ENCODE measurements at regions not wholly inside any gene's neighbourhood (a gene's known extent, or its start where the extent isn't known, plus 50 kb on each side); places are given as distances from the start of the nearest gene placed in this dataset.
A peak's percentile ranks its signal among the peaks of the same experiment; 100 is the strongest.

- DNase-seq (ENCODE audit: low read depth), result no peak
Observed at GRCh38 chr13:100860866-100861265, 186.3 kb upstream of the TMTC4 start.

DNA sequence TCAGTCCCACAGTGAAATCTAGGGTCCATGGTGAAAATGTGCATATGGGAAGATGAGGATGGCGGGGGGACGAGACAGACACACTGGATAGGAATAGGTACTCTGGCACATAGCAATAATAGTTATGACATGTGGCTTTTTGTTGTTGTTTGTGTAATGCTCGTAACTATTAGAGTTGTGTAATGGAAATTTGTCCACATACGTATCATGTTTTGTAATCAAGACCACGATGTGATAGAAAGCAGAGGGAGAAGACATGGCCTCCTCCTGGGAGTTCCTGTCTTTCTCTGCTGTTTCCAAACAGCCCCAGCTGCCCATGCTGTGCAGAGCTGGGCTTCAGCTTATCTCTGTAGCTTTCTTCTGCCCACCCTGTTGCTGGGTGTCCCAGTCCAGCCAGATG lies 185.3 kb upstream of the TMTC4 start:
- DNase-seq (ENCODE audit: low read depth), result no peak

- no peak for DNase-seq (ENCODE audit: low read depth)
Observed at GRCh38 chr13:100855151-100855550, 180.6 kb upstream of the TMTC4 start.

- no peak for DNase-seq (ENCODE audit: low read depth)
Observed at GRCh38 chr13:100854006-100854405, 179.4 kb upstream of the TMTC4 start.

GRCh38 chr13:100853434-100853833 lies 178.8 kb upstream of the TMTC4 start:
- DNase-seq (ENCODE audit: low read depth), result no peak

GRCh38 chr13:100852146-100852545 lies 177.6 kb upstream of the TMTC4 start:
- DNase-seq (ENCODE audit: low read depth), result no peak

GRCh38 chr13:100848304-100848703 lies 173.7 kb upstream of the TMTC4 start:
- no peak for DNase-seq (ENCODE audit: low read depth)

DNA sequence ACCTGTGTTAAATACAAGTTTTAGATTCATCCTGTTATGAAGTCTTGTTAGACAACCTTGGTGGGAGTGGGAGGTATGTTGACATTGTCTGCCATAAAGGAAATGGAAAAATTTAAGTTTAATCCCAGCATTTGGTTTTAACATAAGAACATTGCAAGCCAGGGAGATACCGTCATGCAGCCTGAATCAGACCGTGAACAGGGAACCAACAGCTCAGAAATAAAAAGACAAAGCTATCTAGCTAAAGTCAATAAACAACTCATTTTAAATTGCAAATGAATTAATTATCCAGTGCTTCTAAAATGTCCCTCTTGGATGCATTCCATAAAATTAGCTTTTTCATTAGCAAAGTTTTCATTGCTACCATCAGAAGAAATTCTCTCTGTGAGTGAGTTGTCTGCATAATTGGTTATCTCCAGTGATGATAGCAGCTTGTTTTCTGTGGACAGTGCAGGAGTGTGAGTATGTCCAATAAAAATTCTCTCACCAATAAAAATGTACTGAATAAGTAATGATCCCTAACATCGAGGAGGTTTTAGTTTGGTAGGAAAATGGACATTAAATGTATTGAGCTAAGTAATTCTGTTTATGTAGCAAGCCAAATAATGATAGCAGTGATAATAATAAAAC lies 170.6 kb upstream of the TMTC4 start:
- no peak for DNase-seq (ENCODE audit: low read depth)

- DNase-seq (ENCODE audit: low read depth), result no peak
Observed at GRCh38 chr13:100842136-100842535, 167.5 kb upstream of the TMTC4 start.

DNA sequence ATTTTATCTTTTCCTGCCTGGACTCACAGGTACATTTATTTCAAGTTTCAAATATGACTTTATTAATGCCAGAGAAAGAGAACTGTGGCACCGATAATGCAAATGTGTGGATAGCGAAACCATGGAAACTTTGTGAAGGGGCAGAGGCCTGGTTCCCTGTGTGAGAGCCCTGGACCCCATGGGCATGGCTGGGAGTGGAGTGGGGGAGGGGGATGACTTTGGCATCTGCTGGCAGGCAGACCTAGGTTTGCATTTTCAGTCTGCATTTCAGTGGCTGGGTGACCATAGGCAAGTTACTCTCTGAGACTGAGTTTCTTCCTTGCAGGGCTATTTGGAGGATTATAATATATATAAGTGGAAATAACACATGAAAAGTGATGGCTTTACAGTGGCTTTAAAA lies 163.8 kb upstream of the TMTC4 start:
- DNase-seq (ENCODE audit: low read depth), result no peak

GRCh38 chr13:100837631-100838030 lies 163.0 kb upstream of the TMTC4 start:
- no peak for DNase-seq (ENCODE audit: low read depth)

- peak; percentile 64 for DNase-seq (ENCODE audit: low read depth)
Observed at GRCh38 chr13:100836711-100837110, 162.1 kb upstream of the TMTC4 start.

GRCh38 chr13:100835695-100836094 lies 161.1 kb upstream of the TMTC4 start:
- DNase-seq (ENCODE audit: low read depth), result peak; percentile 47

GRCh38 chr13:100833427-100833826 lies 158.8 kb upstream of the TMTC4 start:
- DNase-seq (ENCODE audit: low read depth), result no peak

DNA sequence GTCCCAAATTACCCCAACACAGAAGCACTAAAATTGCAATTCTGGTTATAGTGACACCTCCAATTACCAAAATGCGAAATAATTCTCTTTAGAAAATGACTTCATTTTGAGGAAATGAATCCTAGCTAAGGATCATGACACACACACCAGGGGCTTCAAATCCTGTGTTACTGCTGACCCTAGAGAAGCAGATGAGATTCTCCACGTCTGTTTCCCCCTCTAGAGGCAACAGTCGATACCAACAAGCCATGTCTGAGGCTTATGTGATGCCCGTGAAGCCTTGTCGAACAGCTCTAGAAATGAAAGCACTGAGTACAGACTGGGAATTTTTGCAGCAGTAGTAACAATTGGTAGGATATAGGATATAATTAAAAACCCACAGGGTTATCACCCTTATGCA lies 153.6 kb upstream of the TMTC4 start:
- peak; percentile 33 for DNase-seq (ENCODE audit: low read depth)

- no peak for DNase-seq (ENCODE audit: low read depth)
Observed at GRCh38 chr13:100827489-100828176, 153.0 kb upstream of the TMTC4 start.

DNA sequence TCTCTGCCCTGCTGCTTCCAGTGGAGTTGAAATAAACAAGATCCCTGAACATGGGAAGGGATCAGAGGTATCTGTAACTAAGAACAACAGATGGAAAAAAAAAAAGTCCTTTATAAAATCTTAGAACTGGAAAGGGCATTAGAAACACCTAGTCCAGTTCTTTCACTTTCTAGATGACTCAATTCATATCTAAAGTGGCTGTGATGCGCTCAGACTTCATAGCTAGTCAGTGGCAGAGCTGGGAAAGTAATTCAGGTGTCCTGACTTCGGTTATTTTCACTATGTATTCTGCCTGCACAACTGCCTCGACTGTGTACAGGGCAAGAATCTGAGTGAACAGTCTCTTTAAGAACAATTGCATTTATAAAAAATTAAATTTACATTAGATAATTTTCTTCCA lies 151.8 kb upstream of the TMTC4 start:
- DNase-seq (ENCODE audit: low read depth), result no peak

DNA sequence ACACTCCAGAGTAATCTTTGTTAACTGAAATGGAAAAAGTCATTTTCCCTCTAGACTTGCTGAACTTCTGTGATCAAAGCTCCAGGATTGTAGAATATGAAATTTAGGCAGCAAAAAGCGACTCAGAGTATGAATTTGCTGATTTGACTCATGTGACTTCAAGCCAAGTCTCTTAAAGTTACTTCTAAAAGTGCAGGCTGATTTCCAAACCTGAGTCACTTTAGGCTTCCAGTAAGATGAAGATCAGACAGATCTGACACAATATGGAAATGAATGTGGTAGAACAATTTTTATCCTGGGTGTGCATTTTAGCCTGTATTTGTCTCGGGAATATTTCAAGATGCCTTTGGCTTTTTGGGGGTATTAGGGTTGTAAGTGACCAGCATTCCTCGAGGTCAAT lies 151.0 kb upstream of the TMTC4 start:
- no peak for DNase-seq (ENCODE audit: low read depth)

GRCh38 chr13:100824366-100824765 lies 149.8 kb upstream of the TMTC4 start:
- no peak for DNase-seq (ENCODE audit: low read depth)

- DNase-seq (ENCODE audit: low read depth), result no peak
Observed at GRCh38 chr13:100823448-100823847, 148.9 kb upstream of the TMTC4 start.

GRCh38 chr13:100822871-100823443 lies 148.4 kb upstream of the TMTC4 start:
- no peak for DNase-seq (ENCODE audit: low read depth)

DNA sequence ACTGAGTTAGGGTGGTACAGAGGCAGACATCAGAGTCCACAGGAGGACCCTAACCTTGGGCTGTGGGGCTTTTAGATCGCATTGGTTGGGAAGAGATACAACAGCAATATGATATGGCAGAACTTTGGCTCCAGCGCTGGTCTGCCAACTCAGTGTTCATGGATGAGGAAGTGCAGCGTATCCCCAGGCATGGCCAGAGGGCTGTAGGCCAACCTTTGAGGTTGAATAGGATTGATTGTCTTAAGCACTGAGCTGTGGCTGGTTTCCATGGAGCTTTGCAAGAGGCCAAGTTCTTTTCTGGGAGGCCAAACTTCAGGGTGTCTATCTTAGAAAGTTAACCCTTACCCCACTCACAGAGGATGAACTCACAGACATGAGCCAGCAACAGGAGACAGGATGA lies 144.1 kb upstream of the TMTC4 start:
- DNase-seq (ENCODE audit: low read depth), result no peak

DNA sequence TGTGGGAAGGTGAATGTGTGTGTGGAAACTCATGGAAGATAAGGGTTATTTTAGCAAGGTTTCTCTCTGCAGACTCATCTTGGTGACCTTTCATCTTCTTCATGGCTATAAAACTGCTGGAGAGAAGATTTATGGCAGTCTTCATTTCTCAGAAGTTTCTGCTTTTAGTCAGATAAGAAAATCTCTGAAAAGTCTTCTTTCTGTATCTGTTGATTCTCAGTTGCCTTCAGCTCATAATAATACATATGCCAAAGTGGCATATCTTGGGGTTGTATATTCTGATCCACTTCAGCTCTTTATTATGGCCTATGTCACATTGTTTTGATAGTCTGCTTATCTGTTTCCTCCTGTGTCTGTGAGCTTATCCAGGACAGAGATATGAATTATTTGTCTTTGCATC lies 143.3 kb upstream of the TMTC4 start:
- DNase-seq (ENCODE audit: low read depth), result no peak
